HEK293T (cell line): ENCODE measurements at regions not wholly inside any gene's neighbourhood (a gene's known extent, or its start where the extent isn't known, plus 50 kb on each side); places are given as distances from the start of the nearest gene placed in this dataset.

Source experiments
- ARNT ChIP-seq: fragments of 450-650 bp; IDR thresholded peaks from 2 replicates; pipeline ENCODE4 v1.6.1; 2017; ENCODE audit warnings: mild to moderate bottlenecking
- ELF4 ChIP-seq: fragments of 450-650 bp; IDR thresholded peaks from 2 replicates; pipeline ENCODE4 v1.6.1; 2017; ENCODE audit warnings: antibody characterized with exemption
- LEF1 ChIP-seq: fragments of 450-650 bp; IDR thresholded peaks from 2 replicates; pipeline ENCODE4 v1.6.1; 2017; ENCODE audit warnings: mild to moderate bottlenecking, borderline replicate concordance
- SP1 ChIP-seq: fragments of 450-650 bp; IDR thresholded peaks from 2 replicates; pipeline ENCODE4 v1.6.1; 2017
- SUZ12 ChIP-seq: fragments of 450-650 bp; IDR thresholded peaks from 2 replicates; pipeline ENCODE4 v1.6.1; 2016; ENCODE audit warnings: mild to moderate bottlenecking
- TARDBP ChIP-seq: fragments of 450-650 bp; IDR thresholded peaks from 2 replicates; pipeline ENCODE4 v1.6.1; 2016
- ZNF384 ChIP-seq: fragments of 450-650 bp; IDR thresholded peaks from 2 replicates; pipeline ENCODE4 v1.6.1; 2016
- TF ChIP-seq, protein P1 (sequence below): fragments of 450-650 bp; IDR thresholded peaks from 2 replicates; pipeline ENCODE4 v1.6.1; 2016

DNA sequence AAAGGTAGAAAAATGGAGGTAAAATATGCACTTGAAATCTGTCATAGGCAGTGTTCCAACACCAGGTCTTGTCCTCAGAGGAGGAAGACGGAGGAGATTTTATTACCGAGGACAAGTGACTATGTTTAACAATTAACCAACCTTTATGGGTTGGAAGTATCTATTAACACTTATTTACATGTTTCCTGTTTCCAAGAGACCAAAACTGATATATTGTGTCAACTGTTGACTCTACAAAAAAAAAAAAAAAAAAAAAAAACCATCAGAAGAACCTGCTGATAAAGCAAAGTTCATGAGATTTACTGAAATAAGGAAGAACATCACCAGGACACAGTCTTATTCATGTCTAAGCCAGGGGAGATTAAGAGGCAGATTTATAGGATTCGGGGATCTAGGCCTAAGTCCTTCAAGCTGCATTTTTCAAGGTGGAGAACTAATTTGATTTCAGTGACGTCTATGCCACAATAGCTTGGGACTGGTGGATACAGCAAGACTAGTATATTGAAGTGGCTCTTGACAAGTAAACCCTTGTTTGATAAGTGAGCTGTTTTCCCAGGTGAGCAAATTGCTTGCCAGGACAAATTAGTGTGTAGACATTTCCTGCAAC lies 126.6 kb upstream of the NAA20 start:
- TF ChIP-seq LEF1 (no peak), SP1 (no peak), ARNT (no peak), ELF4 (no peak), TARDBP (no peak), SUZ12 (no peak), ZNF384 (no peak)
- TF ChIP-seq, protein P1, sequence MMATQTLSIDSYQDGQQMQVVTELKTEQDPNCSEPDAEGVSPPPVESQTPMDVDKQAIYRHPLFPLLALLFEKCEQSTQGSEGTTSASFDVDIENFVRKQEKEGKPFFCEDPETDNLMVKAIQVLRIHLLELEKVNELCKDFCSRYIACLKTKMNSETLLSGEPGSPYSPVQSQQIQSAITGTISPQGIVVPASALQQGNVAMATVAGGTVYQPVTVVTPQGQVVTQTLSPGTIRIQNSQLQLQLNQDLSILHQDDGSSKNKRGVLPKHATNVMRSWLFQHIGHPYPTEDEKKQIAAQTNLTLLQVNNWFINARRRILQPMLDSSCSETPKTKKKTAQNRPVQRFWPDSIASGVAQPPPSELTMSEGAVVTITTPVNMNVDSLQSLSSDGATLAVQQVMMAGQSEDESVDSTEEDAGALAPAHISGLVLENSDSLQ = no peak
